ENCODE measurements at regions not wholly inside any gene's neighbourhood (a gene's known extent, or its start where the extent isn't known, plus 50 kb on each side); places are given as distances from the start of the nearest gene placed in this dataset.
"Not testable (repeated sequence)": the region's sequence is repeated elsewhere in the genome, so short reads cannot be mapped to it uniquely, and the experiment has no call there.

DNA sequence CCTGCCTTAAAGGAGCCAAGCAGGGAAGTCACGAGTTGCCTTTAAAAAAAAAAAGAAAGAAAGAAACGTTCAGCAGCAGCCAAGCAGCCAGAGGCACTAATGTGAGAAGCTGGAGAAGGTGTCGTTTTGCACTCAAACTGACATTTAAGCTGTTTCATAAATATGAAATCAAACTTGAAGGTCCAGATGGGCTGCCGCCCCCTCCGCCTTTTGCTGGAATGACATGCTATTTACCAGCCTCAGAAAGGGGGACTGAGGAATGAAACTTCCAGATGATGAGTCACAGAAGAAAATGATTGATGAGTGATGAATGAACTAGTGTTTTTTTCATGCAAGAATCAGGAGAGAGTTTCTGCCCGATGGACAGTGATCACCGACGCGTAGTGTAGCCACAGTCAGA lies 396.8 kb downstream of the IGSF11 start:
- no peak for DNase-seq (ENCODE audit: low read depth, low spot score)
- H3K27ac ChIP-seq: no peak overlapping the region

DNA sequence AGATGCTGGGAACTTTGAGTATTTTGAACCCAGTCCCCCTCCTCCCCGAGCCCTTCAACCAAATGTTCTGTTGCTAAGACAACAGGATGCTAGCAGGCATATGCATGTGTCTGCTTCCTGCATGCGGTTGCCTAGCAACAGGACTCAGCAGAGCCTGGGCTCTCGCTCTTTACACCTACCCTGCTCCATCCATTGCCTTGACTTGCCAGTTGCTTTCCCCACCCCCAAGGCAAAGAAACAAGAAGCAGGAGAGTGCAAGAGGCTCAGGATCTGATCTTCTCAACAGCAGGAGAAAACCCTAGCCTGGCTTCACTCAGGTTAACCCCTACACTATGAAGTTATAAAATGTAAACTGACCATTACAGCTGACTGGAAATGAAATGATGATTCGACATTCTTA lies 393.0 kb downstream of the IGSF11 start:
- DNase-seq (ENCODE audit: low read depth, low spot score): no peak
- H3K27ac ChIP-seq: no peak overlapping the region

DNA sequence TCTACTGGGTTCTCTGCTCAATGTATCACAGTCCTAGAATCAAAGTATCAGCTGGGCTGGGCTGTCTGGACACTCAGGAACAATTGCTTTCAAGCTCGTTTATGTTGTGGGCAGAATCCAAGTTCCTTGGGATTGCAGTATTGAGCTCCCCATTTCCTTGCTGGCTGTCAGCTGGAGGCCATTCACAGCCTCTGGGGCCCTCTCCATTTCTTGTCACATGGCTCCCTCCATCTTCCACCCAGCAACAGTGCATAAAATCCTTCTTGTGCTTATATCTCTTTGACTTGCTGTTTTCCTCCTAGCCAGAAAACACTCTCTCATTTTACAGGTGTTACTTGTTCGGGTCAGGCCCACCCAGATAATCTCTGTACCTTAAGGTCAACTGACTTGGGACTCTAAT lies 363.5 kb downstream of the IGSF11 start:
- no peak overlapping the region for H3K27ac ChIP-seq

DNA sequence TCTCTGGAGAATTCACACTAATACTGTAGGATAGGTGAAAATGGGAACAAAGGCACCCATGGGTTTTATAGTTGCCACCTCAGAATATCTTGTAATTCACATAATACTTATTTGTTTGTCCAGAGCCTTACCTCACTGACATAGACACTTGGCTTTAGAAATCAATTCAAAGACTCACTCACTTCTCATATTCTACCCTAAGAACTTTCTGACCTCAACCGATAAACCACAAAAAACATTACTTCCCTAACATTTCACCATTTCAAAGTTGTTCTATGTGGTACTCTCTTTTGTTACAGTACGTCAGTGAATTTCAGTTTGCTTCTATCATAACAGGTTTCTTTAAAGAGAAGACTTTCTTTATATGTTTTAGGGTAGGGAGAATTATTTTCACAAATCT lies 359.3 kb downstream of the IGSF11 start:
- DNase-seq (ENCODE audit: low read depth, low spot score): no peak
- H3K27ac ChIP-seq: no peak overlapping the region

More for the DNA sequence above, 363.5 kb downstream of the IGSF11 start:
- DNase-seq (ENCODE audit: low read depth, low spot score): no peak

DNA sequence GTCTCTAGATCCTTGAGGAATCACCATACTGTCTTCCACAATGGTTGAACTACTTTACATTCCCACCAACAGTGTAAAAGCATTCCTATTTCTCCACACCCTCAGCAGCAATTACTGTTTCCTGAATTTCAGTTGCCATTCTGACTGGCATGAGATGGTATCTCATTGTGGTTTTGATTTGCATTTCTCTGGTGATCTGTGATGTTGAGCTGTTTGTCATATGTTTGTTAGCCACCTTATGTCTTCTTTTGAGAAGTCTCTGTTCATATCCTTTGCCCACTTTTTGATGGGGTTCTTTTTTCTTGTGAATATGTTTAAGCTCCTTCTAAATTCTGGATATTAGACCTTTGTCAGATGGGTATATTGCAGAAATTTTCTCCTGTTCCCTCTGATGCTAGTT lies 356.0 kb downstream of the IGSF11 start:
- not testable (repeated sequence) for DNase-seq (ENCODE audit: low read depth, low spot score)

DNA sequence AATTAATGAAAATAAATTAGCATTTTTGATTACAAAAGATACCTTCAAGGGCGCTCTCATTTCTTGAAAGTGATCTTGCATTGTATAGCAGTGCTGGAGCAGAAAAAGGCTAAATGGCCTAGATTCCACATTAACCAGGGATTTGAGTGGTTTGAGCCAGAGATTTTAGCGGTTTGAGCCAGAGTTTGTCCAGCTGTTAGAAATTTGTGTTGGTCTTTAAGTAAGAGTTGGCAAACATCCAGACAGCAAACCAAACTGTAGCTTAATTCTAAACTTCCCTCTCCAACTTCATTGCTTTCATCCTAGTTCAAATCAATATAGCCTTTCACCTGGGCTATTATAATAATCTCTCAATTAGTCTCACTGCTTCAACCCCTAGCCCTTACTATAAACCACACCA lies 351.7 kb downstream of the IGSF11 start:
- no peak for DNase-seq (ENCODE audit: low read depth, low spot score)
- no peak overlapping the region for H3K27ac ChIP-seq

More for the DNA sequence above, 356.0 kb downstream of the IGSF11 start:
- not testable (repeated sequence) for H3K27ac ChIP-seq

DNA sequence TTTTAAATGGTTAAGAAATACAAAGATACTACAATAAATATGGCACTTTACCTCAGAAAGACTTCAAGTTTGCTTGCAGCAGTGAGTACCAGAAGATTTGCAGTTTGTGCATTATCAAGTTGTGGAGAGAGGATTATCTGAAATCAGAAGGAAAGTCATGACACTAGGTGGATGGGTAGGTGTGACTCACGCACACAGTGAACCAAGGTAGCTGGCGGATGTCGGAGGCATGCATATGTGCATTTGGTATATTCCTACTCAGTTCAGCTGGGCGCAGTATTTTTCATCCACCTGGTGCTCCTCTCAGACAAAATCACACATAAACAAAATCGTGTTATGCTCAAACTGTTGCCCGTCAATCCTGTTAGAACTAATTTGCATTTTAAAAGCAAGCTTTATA lies 351.0 kb downstream of the IGSF11 start:
- no peak for DNase-seq (ENCODE audit: low read depth, low spot score)
- H3K27ac ChIP-seq: no peak overlapping the region

DNA sequence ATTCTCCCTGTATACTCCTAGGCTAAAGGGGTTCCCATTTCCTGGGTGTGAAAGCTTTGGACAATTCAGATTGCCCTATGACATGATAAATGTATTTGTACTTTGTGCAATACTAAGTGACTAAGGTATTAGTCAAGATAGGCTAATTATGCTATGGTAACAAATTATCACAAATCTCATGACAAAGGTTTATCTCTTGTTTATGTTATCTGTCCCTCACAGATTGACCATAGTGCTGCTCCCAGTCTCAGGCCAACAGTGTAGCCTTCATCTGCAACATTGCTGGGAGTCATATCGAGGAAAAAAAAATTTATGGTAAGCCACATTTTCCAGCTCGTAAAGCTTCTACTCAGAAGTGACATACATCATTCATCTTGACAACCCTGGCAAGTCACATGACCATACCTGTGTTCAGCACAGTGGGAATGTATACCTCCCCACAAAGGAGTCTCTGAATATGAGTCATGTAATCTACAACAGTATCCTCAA lies 346.2 kb downstream of the IGSF11 start:
- peak; percentile 16 for DNase-seq (ENCODE audit: low read depth, low spot score)
- no peak overlapping the region for H3K27ac ChIP-seq

DNA sequence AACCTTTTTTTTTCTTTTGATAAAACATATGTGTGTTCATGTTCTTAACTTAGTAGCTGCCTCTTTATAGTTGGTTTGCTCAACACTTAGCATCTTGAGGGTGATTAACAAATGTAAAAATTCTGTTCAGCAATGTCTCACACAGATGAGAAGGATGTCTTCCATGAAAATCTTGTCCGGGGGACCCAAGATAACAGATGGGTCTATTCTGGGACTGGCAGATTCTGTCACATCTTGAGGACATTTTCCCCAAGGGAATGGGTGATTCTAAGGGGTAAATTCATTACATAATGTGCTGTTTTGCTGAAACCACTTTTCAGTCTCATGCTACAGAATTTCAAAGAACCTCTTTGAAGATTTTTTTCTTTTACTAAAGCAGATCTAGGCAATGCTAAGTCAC lies 342.2 kb downstream of the IGSF11 start:
- no peak for DNase-seq (ENCODE audit: low read depth, low spot score)

DNA sequence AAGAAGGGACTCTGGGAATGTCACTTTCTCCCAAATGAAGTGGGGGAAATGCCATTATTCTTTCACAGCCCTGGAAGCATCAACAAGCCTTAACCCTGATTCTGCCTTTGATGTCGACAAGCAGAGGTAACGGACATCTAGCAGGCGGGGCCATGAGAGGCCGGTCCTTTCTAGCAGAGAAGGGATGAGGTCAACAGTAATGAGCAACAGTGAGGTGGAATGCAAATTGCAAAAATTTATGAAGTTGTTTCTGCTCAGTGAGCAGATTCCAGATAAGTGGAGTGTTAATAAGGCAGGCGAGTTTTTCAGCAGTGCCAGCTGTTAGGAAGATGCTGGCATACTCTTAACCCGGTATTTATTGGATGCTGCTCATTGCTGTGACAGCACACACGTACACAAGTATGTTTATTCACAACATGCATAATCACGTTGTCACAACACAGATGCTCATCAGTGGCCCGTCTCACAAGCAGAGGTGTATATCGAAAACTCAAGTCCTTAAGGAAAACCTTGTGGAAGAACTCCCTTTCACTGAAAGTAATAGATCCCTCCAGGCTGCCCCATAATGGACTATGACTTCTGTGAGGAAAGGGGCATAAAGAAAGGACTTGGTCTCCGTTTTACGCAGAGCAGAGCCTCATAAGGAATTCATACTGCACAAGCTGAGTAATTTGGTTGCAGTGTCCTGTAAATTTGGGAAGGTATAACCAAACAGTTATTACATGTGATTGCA lies 329.0 kb downstream of the IGSF11 start:
- DNase-seq (ENCODE audit: low read depth, low spot score): no peak
- no peak overlapping the region for H3K27ac ChIP-seq

More for the DNA sequence above, 342.2 kb downstream of the IGSF11 start:
- no peak overlapping the region for H3K27ac ChIP-seq

DNA sequence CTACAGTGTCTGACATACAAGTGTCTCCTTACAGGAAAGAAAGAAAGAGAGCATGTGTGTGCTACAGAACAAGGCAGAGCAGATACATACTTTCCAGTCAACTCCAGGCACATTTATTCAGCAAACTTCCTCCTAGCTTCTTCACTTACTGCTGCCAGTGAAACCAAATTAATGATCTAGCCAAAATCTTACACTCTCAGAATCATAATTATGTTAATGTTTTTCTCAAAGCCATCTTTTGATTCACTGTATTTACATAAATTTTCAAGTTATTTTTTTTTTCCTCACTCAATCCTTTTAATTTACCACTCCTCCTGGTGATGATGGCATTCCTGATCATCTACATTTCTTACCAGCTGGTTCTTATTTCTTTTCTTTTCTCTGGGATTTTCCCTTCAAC lies 326.7 kb downstream of the IGSF11 start:
- H3K27ac ChIP-seq: no peak overlapping the region
- no peak for DNase-seq (ENCODE audit: low read depth, low spot score)

DNA sequence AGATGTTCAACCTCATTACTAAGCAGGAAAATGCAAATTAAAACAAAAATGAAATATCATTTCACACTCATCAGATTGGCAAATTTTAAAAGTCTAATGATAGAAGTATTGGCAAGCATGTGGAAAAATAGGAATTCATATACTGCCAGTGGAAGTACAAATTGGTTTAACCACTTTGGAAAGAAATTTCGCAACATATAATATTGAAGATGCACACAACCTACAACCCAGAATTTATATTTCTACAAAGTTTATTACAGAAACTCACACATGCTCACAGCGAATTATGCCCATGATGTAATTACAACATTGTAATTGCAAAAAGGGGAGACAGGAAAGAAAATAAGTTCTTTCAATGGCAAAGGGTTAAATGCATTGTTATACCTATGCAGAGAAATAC lies 324.1 kb downstream of the IGSF11 start:
- no peak for DNase-seq (ENCODE audit: low read depth, low spot score)
- no peak overlapping the region for H3K27ac ChIP-seq

DNA sequence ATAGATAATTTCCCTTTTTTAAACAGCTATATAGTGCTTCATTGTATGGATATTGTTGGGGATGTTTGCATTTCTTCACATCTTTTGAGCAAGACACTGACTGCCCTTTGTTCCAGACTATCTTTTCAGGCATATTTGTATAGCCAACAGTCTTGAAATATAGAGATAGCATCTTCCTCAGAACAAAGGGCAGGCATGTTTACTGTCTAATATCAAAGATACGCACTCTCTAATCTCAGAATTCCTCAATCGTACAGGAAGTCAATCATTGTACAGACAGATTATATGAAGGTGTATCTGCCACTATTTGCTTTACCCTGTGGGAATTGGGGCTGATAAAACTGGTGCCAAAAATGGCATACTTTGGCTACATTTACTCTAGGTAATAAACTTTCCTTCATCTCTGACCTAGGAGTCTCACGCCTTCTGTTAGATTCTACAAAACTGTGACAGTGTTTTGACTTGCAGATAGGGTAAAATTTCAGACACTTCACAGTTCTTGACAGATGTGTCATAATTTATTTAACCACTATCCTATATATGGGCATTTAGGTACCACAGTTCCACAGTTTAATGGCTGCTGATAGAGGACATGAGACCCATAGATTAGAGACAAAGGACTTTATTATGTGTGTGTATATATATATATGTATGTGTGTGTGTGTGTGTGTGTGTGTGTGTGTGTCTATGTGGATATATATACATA lies 321.0 kb downstream of the IGSF11 start:
- H3K27ac ChIP-seq: no peak overlapping the region
- DNase-seq (ENCODE audit: low read depth, low spot score): no peak

DNA sequence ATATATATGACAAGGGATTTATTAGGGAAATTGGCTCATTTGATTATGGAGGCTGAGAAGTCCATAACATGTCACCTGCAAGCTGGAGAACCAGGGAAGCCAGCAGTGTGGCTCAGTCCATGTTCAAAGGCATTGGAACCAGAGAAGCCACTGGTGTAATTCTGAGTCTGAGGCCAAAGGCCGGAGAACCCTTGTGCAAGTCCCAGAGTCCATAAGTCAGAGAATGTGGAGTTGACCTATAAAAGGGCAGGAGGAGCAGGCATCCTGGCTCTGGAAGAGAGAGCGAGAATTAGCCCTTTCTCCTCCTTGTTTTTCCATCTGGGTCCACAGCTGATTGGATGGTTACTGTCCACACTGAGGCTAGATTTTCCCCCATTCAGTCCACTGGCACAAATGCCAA lies 319.8 kb downstream of the IGSF11 start:
- DNase-seq (ENCODE audit: low read depth, low spot score): no peak
- no peak overlapping the region for H3K27ac ChIP-seq

DNA sequence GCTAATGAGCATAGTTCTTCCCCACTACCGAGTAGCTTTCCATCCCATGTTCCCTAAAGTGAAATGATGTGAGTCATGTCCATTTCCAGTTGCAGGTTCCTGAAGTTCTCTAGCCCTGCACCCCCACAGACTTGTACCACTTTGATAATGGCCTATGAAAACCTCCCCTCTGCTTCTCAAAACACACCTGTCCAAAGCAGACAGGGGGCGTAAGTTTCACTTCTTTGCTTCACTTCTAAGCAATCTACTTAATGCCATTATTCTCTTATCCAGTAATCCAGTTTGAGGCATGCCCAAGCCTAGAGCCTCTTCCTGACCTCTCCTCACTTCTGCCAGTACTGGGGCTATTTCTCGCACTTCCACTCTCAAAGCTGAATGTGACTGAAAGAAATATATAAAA lies 305.1 kb downstream of the IGSF11 start:
- DNase-seq (ENCODE audit: low read depth, low spot score): no peak
- no peak overlapping the region for H3K27ac ChIP-seq

DNA sequence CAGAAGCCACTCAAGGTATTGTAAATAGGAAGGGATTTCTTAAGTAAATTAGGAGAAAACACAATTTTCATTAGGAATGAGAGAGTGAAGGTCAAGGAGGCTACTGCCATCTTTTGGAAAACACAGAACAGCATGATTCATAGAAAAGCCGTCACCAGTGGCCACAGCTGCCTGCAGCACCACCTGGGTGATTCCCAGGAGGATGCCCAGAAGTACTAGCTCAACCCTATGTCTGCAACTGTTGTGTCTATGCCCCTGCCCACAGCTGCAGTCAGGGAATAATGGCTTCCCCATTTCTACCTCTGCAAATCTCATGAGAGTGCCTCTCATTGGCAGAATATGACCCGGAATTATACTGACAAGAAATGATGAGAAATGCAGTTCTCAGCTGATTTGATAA lies 300.0 kb downstream of the IGSF11 start:
- no peak overlapping the region for H3K27ac ChIP-seq
- DNase-seq (ENCODE audit: low read depth, low spot score): no peak

DNA sequence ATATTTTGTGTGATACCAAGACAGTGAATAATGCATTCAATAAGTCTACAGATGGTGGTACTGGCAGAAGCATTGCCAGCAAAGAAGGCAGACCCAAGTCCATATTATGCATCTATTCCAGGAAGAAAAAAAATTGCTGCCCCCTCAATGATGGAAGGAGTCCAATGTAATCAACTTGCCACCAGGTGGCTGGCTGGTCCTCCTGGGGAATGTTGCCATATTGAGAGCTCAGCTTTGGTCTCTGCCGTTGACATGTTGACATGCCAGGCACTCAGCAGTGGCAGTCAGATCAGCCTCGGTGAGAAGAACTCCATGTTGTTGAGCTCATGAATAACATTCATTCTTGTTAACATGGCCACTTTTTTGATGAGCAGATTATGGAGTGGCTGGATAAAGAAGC lies 298.5 kb downstream of the IGSF11 start:
- no peak overlapping the region for H3K27ac ChIP-seq
- no peak for DNase-seq (ENCODE audit: low read depth, low spot score)

DNA sequence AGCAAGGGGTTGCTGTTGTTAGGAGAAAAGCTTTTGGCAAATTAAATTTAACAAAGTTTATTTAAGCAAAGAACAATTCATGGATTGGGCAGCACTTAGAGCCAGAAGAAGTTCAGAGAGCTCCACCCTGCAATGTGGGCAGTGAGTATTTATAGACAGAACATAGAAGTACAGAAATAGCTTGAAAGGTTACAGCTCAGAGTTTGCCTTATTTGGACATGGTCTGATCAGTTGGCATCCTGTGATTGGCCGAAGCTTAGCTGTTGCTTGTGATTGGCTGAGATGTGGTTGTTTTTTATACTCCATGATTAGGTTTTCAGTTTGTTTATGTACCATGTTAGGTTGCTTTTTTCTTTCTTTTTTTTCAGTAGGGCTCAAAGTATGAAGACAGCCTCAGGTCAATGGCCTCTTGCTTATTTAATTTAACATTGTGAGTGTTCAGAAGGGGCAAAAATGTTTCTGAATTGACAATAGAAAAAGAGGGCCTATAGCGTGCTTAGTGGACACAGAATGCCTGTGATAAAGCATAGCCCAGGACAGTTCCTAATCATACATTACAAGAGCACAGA lies 293.8 kb downstream of the IGSF11 start:
- no peak overlapping the region for H3K27ac ChIP-seq
- no peak for DNase-seq (ENCODE audit: low read depth, low spot score)

DNA sequence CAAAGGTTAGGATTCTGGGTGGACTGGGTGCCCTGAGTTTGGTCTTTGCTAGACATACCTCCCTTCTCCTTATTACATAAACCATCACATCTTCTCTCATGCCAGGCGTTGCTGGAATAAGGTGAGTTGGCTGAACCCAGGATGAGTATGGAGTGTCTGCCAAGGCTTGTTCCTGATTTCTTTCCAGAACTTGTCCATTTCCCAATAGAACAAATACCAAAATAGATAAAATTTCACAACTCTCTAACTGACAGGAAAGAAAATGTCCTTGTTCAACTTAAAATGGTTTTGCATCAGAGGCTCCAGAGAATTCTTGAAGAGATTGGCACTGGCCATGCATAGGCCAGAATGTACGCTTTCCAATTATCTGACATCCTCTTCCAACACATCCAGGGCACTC lies 291.9 kb downstream of the IGSF11 start:
- H3K27ac ChIP-seq: no peak overlapping the region
- DNase-seq (ENCODE audit: low read depth, low spot score): no peak

DNA sequence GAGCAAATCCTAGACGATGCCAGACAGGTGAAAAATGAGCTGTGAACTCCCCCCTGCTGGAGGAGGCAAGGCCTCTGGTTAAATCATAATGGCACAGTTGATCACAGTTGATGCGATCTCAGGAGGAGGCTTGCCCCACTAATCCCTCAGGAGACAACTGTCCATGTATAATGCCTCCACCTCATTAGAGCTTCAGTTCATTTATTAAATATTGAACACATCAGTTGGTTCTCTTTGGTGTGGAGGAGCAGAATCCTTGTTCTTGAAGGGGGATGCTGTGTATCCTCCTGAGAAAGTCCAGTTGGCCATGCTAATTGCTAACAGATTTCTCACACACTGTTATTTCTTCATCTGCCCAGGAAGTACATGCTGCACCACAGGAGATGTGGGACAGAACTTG lies 290.5 kb downstream of the IGSF11 start:
- DNase-seq (ENCODE audit: low read depth, low spot score): no peak
- no peak overlapping the region for H3K27ac ChIP-seq

DNA sequence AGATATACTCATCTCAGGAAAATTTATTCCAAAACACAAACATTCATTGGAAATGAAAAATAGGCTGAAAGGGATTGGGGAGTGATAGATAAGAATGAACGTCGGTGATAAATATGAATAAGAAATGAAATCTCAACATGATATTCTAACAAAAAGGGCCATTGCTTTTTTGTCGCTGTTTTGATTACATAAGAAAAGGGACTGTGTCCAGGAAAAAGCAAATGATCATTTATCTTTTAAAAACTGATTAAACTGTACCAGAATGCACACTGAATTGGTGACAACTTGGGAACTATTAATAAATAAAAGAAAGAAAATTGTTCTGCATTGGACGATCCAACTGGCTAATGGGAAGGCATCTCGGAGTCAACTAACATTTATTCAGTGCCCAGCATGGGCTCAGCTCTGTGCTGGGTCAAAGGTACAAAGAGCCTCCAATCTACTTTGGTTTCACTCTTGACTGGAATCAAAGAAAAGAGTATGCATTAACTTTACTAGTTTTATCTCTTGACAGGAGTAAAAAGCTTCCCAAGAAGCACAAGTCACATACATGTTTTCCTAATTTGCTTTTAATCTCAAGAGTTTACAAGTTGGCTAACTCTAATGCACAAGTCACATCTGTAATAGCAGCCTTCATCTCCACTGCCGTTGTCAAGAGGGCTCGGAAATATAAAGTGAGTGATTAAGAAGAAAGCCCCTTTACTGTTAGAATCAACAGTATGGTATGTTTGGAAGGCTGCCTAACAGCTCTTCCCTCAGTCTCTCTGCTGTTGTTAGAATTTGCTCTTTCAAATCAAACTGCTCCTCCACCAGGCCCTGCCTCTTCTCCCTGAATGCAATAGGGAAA lies 280.0 kb downstream of the IGSF11 start:
- H3K27ac ChIP-seq: no peak overlapping the region
- DNase-seq (ENCODE audit: low read depth, low spot score): no peak

Measured in epithelial cell of prostate (primary cell).